Mesothelial cell of epicardium (in vitro differentiated cells): ENCODE measurements at regions not wholly inside any gene's neighbourhood (a gene's known extent, or its start where the extent isn't known, plus 50 kb on each side); places are given as distances from the start of the nearest gene placed in this dataset.

Experiments
- DNase-seq, 2 experiments: peaks; one replicate each; pipeline ENCODE4 v3.0.0; 2021; ENCODE audit warnings: low spot score in 2 of 2; ENCODE audit not compliant: unreplicated experiment in 2 of 2
- H3K27ac Mint-ChIP-seq: 2 replicates; pipeline ENCODE4 v1.8.0; 2021; ENCODE audit warnings: mixed read lengths
- H3K27me3 Mint-ChIP-seq: 2 replicates; pipeline ENCODE4 v1.8.0; 2021; ENCODE audit warnings: low read depth, mixed read lengths
- H3K36me3 Mint-ChIP-seq: 2 replicates; pipeline ENCODE4 v1.8.0; 2021; ENCODE audit warnings: mixed read lengths
- H3K4me1 Mint-ChIP-seq: 2 replicates; pipeline ENCODE4 v1.8.0; 2021; ENCODE audit warnings: mixed read lengths
- H3K4me3 Mint-ChIP-seq: 2 replicates; pipeline ENCODE4 v1.8.0; 2021; ENCODE audit warnings: mild to moderate bottlenecking, moderate library complexity, mixed read lengths
- H3K9me3 Mint-ChIP-seq: 2 replicates; pipeline ENCODE4 v1.8.0; 2021; ENCODE audit warnings: mixed read lengths
- CTCF ChIP-seq: fragments of 200-600 bp; sonication (generic); IDR thresholded peaks from one replicate; pipeline ENCODE4 v1.5.0; 2021; ENCODE audit warnings: antibody characterized with exemption; ENCODE audit not compliant: unreplicated experiment

GRCh38 chr20:48421547-48421946, 406.3 kb downstream of the PREX1 start:
- Mint-ChIP-seq H3K27ac (no peak overlapping the region), H3K4me1 (peaks cover 8% of the 10 kb centered on the region), H3K27me3 (no peaks in the 10 kb centered on the region), H3K36me3 (no peaks in the 10 kb centered on the region), H3K4me3 (no peak overlapping the region), H3K9me3 (no peaks in the 10 kb centered on the region)
- no peak for DNase-seq
- TF ChIP-seq CTCF = no peak

- Mint-ChIP-seq H3K36me3 (no peaks in the 10 kb centered on the region), H3K9me3 (no peaks in the 10 kb centered on the region), H3K4me3 (no peak overlapping the region), H3K4me1 (peaks cover 5% of the 10 kb centered on the region), H3K27me3 (no peaks in the 10 kb centered on the region), H3K27ac (no peak overlapping the region)
- no peak for DNase-seq
- no peak for TF ChIP-seq CTCF
Observed at GRCh38 chr20:48420176-48420575, 407.6 kb downstream of the PREX1 start.

- Mint-ChIP-seq H3K4me3 (no peak overlapping the region), H3K4me1 (peaks cover 5% of the 10 kb centered on the region), H3K36me3 (no peaks in the 10 kb centered on the region), H3K9me3 (no peaks in the 10 kb centered on the region), H3K27me3 (no peaks in the 10 kb centered on the region), H3K27ac (no peak overlapping the region)
- no peak for DNase-seq
- no peak for TF ChIP-seq CTCF
Observed at GRCh38 chr20:48419173-48419572, 408.6 kb downstream of the PREX1 start.

- Mint-ChIP-seq H3K27ac (no peak overlapping the region), H3K36me3 (no peaks in the 10 kb centered on the region), H3K4me3 (no peak overlapping the region), H3K9me3 (no peaks in the 10 kb centered on the region), H3K4me1 (peaks cover 5% of the 10 kb centered on the region), H3K27me3 (no peaks in the 10 kb centered on the region)
- no peak for DNase-seq
- TF ChIP-seq CTCF = no peak
Observed at GRCh38 chr20:48416002-48416401, 411.8 kb downstream of the PREX1 start.

- no peak overlapping the region for H3K27ac Mint-ChIP-seq
- DNase-seq = no peak
- H3K4me3 Mint-ChIP-seq = no peak overlapping the region
- no peak for TF ChIP-seq CTCF
- peaks cover 5% of the 10 kb centered on the region for H3K4me1 Mint-ChIP-seq
- H3K36me3 Mint-ChIP-seq = no peaks in the 10 kb centered on the region
- H3K27me3 Mint-ChIP-seq = no peaks in the 10 kb centered on the region
- H3K9me3 Mint-ChIP-seq = no peaks in the 10 kb centered on the region
Observed at GRCh38 chr20:48414786-48415185, 413.0 kb downstream of the PREX1 start.

- Mint-ChIP-seq H3K4me3 (no peak overlapping the region), H3K4me1 (peaks cover 3% of the 10 kb centered on the region), H3K9me3 (no peaks in the 10 kb centered on the region), H3K27me3 (peaks cover 2% of the 10 kb centered on the region), H3K36me3 (no peaks in the 10 kb centered on the region), H3K27ac (no peak overlapping the region)
- no peak for DNase-seq
- no peak for TF ChIP-seq CTCF
Observed at GRCh38 chr20:48411919-48412522, 415.8 kb downstream of the PREX1 start.
